ENCODE measurements at regions not wholly inside any gene's neighbourhood (a gene's known extent, or its start where the extent isn't known, plus 50 kb on each side); places are given as distances from the start of the nearest gene placed in this dataset.

- no peak overlapping the region for H3K4me3 ChIP-seq (ENCODE audit: low read depth, low read length)
- H3K27me3 ChIP-seq (ENCODE audit: insufficient read depth, low read length), result peaks cover 7% of the 10 kb centered on the region
- no peaks in the 10 kb centered on the region for H3K36me3 ChIP-seq (ENCODE audit: insufficient read depth, low read length)
- no peak overlapping the region for H2AFZ ChIP-seq (ENCODE audit: low read length, unreplicated experiment)
- no peaks in the 10 kb centered on the region for H3K79me2 ChIP-seq (ENCODE audit: control insufficient read depth, insufficient read depth, low read length, unreplicated experiment)
- no peak overlapping the region for H3K27ac ChIP-seq (ENCODE audit: low read depth, low read length)
- H3K4me1 ChIP-seq (ENCODE audit: control insufficient read depth, insufficient read depth, low read length, unreplicated experiment), result no peaks in the 10 kb centered on the region
Observed at GRCh38 chr1:175866776-175867175, 123.4 kb upstream of the TNR start.

GRCh38 chr1:175865041-175865766 is 121.8 kb upstream of the TNR start:
- Histone ChIP-seq H2AFZ (ENCODE audit: low read length, unreplicated experiment) (no peak overlapping the region), H3K79me2 (ENCODE audit: control insufficient read depth, insufficient read depth, low read length, unreplicated experiment) (no peaks in the 10 kb centered on the region), H3K4me3 (ENCODE audit: low read depth, low read length) (no peak overlapping the region), H3K4me1 (ENCODE audit: control insufficient read depth, insufficient read depth, low read length, unreplicated experiment) (no peaks in the 10 kb centered on the region), H3K27me3 (ENCODE audit: insufficient read depth, low read length) (peaks cover 10% of the 10 kb centered on the region), H3K36me3 (ENCODE audit: insufficient read depth, low read length) (no peaks in the 10 kb centered on the region), H3K27ac (ENCODE audit: low read depth, low read length) (no peak overlapping the region)

- Histone ChIP-seq H3K4me3 (ENCODE audit: low read depth, low read length) (no peak overlapping the region), H2AFZ (ENCODE audit: low read length, unreplicated experiment) (no peak overlapping the region), H3K27ac (ENCODE audit: low read depth, low read length) (no peak overlapping the region), H3K4me1 (ENCODE audit: control insufficient read depth, insufficient read depth, low read length, unreplicated experiment) (no peaks in the 10 kb centered on the region), H3K27me3 (ENCODE audit: insufficient read depth, low read length) (peaks cover 15% of the 10 kb centered on the region), H3K36me3 (ENCODE audit: insufficient read depth, low read length) (no peaks in the 10 kb centered on the region), H3K79me2 (ENCODE audit: control insufficient read depth, insufficient read depth, low read length, unreplicated experiment) (no peaks in the 10 kb centered on the region)
Observed at GRCh38 chr1:175864625-175865024, 121.2 kb upstream of the TNR start.

- no peaks in the 10 kb centered on the region for H3K79me2 ChIP-seq (ENCODE audit: control insufficient read depth, insufficient read depth, low read length, unreplicated experiment)
- H3K27me3 ChIP-seq (ENCODE audit: insufficient read depth, low read length), result peaks cover 19% of the 10 kb centered on the region
- H3K36me3 ChIP-seq (ENCODE audit: insufficient read depth, low read length), result no peaks in the 10 kb centered on the region
- no peak overlapping the region for H2AFZ ChIP-seq (ENCODE audit: low read length, unreplicated experiment)
- no peak overlapping the region for H3K4me3 ChIP-seq (ENCODE audit: low read depth, low read length)
- no peaks in the 10 kb centered on the region for H3K4me1 ChIP-seq (ENCODE audit: control insufficient read depth, insufficient read depth, low read length, unreplicated experiment)
- H3K27ac ChIP-seq (ENCODE audit: low read depth, low read length), result no peak overlapping the region
Observed at GRCh38 chr1:175864183-175864582, 120.8 kb upstream of the TNR start.

- Histone ChIP-seq H3K4me3 (ENCODE audit: low read depth, low read length) (no peak overlapping the region), H2AFZ (ENCODE audit: low read length, unreplicated experiment) (no peak overlapping the region)
Observed at GRCh38 chr1:175863299-175864050, 120.1 kb upstream of the TNR start.

GRCh38 chr1:175862408-175862807 is 119.0 kb upstream of the TNR start:
- Histone ChIP-seq H3K27me3 (ENCODE audit: insufficient read depth, low read length) (peaks cover 35% of the 10 kb centered on the region), H3K4me1 (ENCODE audit: control insufficient read depth, insufficient read depth, low read length, unreplicated experiment) (no peaks in the 10 kb centered on the region), H3K4me3 (ENCODE audit: low read depth, low read length) (no peak overlapping the region), H3K36me3 (ENCODE audit: insufficient read depth, low read length) (no peaks in the 10 kb centered on the region), H2AFZ (ENCODE audit: low read length, unreplicated experiment) (no peak overlapping the region), H3K79me2 (ENCODE audit: control insufficient read depth, insufficient read depth, low read length, unreplicated experiment) (no peaks in the 10 kb centered on the region), H3K27ac (ENCODE audit: low read depth, low read length) (no peak overlapping the region)

More at GRCh38 chr1:175863299-175864050, 120.1 kb upstream of the TNR start:
- Histone ChIP-seq H3K79me2 (ENCODE audit: control insufficient read depth, insufficient read depth, low read length, unreplicated experiment) (no peaks in the 10 kb centered on the region), H3K27ac (ENCODE audit: low read depth, low read length) (no peak overlapping the region), H3K36me3 (ENCODE audit: insufficient read depth, low read length) (no peaks in the 10 kb centered on the region), H3K4me1 (ENCODE audit: control insufficient read depth, insufficient read depth, low read length, unreplicated experiment) (no peaks in the 10 kb centered on the region), H3K27me3 (ENCODE audit: insufficient read depth, low read length) (peaks cover 26% of the 10 kb centered on the region)

- Histone ChIP-seq H3K27ac (ENCODE audit: low read depth, low read length) (no peak overlapping the region), H3K4me1 (ENCODE audit: control insufficient read depth, insufficient read depth, low read length, unreplicated experiment) (no peaks in the 10 kb centered on the region), H3K4me3 (ENCODE audit: low read depth, low read length) (no peak overlapping the region), H3K79me2 (ENCODE audit: control insufficient read depth, insufficient read depth, low read length, unreplicated experiment) (no peaks in the 10 kb centered on the region), H3K36me3 (ENCODE audit: insufficient read depth, low read length) (no peaks in the 10 kb centered on the region), H2AFZ (ENCODE audit: low read length, unreplicated experiment) (no peak overlapping the region), H3K27me3 (ENCODE audit: insufficient read depth, low read length) (peaks cover 39% of the 10 kb centered on the region)
Observed at GRCh38 chr1:175861626-175862367, 118.4 kb upstream of the TNR start.

GRCh38 chr1:175857756-175858155 is 114.4 kb upstream of the TNR start:
- Histone ChIP-seq H3K4me1 (ENCODE audit: control insufficient read depth, insufficient read depth, low read length, unreplicated experiment) (no peaks in the 10 kb centered on the region), H3K27ac (ENCODE audit: low read depth, low read length) (no peak overlapping the region), H3K36me3 (ENCODE audit: insufficient read depth, low read length) (no peaks in the 10 kb centered on the region), H3K4me3 (ENCODE audit: low read depth, low read length) (no peak overlapping the region), H3K27me3 (ENCODE audit: insufficient read depth, low read length) (peaks cover 62% of the 10 kb centered on the region), H2AFZ (ENCODE audit: low read length, unreplicated experiment) (no peak overlapping the region), H3K79me2 (ENCODE audit: control insufficient read depth, insufficient read depth, low read length, unreplicated experiment) (no peaks in the 10 kb centered on the region)

- Histone ChIP-seq H3K4me1 (ENCODE audit: control insufficient read depth, insufficient read depth, low read length, unreplicated experiment) (no peaks in the 10 kb centered on the region), H3K27ac (ENCODE audit: low read depth, low read length) (no peak overlapping the region), H3K27me3 (ENCODE audit: insufficient read depth, low read length) (peaks cover 42% of the 10 kb centered on the region), H2AFZ (ENCODE audit: low read length, unreplicated experiment) (no peak overlapping the region), H3K4me3 (ENCODE audit: low read depth, low read length) (no peak overlapping the region), H3K79me2 (ENCODE audit: control insufficient read depth, insufficient read depth, low read length, unreplicated experiment) (no peaks in the 10 kb centered on the region), H3K36me3 (ENCODE audit: insufficient read depth, low read length) (no peaks in the 10 kb centered on the region)
Observed at GRCh38 chr1:175853681-175854080, 110.3 kb upstream of the TNR start.

GRCh38 chr1:175851749-175852148 is 108.4 kb upstream of the TNR start:
- H3K27me3 ChIP-seq (ENCODE audit: insufficient read depth, low read length), result peaks cover 36% of the 10 kb centered on the region
- H3K4me1 ChIP-seq (ENCODE audit: control insufficient read depth, insufficient read depth, low read length, unreplicated experiment), result no peaks in the 10 kb centered on the region
- H3K36me3 ChIP-seq (ENCODE audit: insufficient read depth, low read length), result no peaks in the 10 kb centered on the region
- H3K79me2 ChIP-seq (ENCODE audit: control insufficient read depth, insufficient read depth, low read length, unreplicated experiment), result no peaks in the 10 kb centered on the region
- no peak overlapping the region for H3K27ac ChIP-seq (ENCODE audit: low read depth, low read length)
- H2AFZ ChIP-seq (ENCODE audit: low read length, unreplicated experiment), result no peak overlapping the region
- no peak overlapping the region for H3K4me3 ChIP-seq (ENCODE audit: low read depth, low read length)
